ENCODE measurements at regions not wholly inside any gene's neighbourhood (a gene's known extent, or its start where the extent isn't known, plus 50 kb on each side); places are given as distances from the start of the nearest gene placed in this dataset.

DNA sequence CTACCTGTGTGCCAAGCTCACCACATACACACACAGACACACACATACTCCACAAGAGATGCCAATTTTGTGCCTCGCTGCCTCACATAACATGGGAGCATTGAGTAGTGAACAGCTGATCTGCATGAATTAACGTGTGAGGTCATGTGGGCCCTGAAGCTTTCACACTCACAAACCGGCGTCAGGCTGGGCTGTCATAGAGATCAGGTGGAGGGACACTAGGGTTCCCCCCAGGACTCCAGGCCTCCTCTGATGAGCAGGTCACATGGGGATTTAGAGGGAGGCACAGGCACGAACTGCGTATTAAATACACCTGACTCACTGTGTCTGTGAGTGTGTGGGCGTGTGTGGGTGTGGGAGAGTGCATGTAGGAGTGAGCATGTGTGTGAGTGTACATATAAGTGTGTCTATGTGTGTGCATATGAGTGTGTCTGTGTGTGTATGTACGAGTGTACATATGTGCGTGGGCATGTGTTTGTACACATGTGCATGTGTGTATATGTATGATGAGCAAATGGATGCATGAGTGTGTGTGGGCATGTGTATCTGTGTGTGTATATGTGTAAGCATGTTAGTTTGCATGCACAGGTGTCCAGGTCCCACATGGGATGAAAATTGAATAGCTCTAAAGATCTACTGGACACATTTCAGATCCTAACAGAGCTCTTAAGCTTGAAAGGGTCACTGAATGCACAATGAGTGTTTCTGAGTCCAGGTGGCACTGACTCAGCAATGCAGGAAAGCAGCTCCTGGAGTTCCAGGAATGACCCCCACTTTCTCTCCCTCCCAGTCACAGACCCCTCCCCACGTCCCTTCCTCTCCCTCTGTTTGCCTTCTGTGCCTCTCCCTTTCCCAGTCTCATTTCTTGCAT, 336.6 kb downstream of the PREX1 start:
- TF ChIP-seq CTCF (IDR thresholded peaks at IDR 0.05) (no peak), POLR2A (IDR thresholded peaks at IDR 0.05) (no peak)

Data from right lobe of liver (tissue), 4 donors.